Endothelial cell of hepatic sinusoid (primary cell): ENCODE measurements at regions not wholly inside any gene's neighbourhood (a gene's known extent, or its start where the extent isn't known, plus 50 kb on each side); places are given as distances from the start of the nearest gene placed in this dataset.
"Not testable (repeated sequence)": the region's sequence is repeated elsewhere in the genome, so short reads cannot be mapped to it uniquely, and the experiment has no call there.

Experiments used
- in situ Hi-C: cut with HindIII; loops from 2 replicates; pipeline ENCODE4 v1.10.0; 2017; ENCODE audit warnings: low sequenced_read_pairs

DNA sequence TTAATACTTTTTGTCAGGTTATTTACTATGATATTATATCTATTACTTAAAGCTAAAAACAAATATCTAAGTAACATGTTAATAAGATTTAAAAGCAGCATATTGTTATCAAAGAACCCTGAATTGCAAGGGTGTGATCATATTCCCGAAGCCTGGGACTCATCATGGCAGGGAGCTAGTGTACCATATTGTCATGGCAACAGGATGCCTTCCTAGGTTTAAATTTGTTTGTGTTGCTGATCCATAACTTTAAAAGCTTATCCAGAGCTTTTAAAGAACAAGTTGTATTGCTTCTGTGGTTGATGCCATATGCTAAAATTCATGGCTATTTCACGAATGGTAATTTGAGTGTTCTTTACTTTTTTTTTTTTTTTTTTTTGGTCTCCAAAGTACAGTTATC lies 500.5 kb downstream of the NAV3 start:
- in situ Hi-C loops = loop anchor here (5.0 kb wide), 1 partner anchor 64 kb away; no protein-coding TSS in a partner anchor

DNA sequence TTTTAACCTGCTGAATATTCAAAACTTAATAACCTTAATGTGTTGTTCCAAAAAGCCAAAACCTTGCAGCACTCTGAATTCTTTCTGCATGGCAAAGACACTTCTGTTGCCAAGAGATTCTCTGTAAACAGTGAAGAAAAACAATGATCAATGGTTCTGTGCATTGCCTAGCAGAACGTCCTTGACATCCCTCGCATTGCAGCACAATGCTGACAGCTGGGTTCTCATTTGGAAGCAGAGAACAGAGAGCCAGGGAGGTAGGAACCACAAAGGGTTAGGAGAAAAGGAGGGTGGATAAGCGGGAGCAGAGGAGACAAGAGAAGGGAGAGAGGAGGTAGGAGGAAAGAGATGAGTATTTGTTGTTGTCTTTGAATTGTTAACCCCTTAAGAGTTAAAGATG lies 501.1 kb downstream of the NAV3 start:
- in situ Hi-C loops = loop anchor here (5.0 kb wide), 1 partner anchor 64 kb away; no protein-coding TSS in a partner anchor

DNA sequence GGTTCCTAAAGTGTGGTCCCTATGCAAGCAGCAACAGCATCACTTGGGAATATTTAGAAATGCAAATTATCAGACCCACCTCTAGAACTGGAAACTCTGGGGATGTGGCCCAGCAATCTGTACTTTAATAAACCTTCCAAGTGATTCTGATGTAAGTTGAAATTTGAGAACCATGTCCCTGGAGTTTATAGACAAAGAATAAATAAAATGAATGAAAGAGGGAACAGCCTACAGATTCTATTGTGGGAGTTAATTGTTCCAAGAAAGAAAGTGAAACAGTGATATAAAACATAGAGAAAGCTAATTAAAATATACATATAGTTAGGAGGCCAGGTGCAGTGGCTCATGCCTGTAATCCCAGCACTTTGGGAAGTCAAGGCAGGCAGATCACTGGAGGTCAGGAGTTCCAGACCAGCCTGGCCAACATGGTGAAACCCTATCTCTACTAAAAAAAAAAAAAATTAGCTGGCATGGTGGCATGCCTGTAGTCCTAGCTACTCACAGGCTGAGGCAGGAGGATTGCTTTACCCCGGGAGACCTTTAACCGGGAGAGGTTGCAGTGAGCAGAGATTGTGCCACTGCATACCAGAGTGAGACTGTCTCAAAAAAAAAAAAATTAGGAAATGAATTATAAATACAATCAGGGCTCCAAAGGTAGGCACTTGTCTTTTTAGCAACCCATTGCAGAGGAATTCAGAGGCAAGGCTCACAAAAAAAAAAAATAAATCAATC lies 507.5 kb downstream of the NAV3 start:
- in situ Hi-C loops = no loop called here

DNA sequence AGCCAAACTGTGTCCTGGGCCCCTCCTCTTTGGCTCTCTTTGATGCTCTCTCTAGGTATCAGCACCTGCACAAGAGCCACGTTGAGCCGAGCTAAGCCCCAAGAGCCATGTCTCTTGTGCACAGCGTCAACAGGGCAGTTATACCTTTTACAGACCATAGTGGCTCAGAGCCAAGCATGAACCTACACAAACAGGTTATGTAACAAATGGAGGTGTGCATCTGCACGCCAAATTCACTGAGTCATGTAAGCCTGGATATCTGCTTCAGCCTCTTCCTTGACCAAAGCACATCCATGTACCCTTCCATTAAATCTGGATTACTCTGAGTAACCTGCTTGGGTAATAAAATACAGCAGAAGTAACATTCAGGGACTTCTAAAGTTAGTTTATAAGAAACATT lies 509.7 kb downstream of the NAV3 start:
- in situ Hi-C loops = no loop called here

DNA sequence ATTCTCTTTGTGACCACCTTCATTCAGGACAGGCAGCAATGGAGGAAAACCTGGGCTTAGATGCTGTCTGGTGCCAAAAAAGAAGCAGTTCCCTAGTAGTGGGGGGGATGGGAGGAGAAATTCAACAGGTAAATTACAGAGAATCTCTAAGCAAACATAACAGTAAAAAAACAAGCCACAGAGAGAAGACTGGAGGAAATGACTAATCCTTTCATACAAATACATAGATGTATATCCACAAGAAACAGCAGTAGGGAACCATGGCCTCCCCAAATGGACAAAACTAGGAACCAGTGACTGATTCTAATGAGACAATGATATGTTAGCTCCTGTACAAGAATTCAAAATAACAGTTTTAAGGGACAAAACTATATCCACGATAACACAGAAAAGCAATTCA lies 513.0 kb downstream of the NAV3 start:
- in situ Hi-C loops = no loop called here

DNA sequence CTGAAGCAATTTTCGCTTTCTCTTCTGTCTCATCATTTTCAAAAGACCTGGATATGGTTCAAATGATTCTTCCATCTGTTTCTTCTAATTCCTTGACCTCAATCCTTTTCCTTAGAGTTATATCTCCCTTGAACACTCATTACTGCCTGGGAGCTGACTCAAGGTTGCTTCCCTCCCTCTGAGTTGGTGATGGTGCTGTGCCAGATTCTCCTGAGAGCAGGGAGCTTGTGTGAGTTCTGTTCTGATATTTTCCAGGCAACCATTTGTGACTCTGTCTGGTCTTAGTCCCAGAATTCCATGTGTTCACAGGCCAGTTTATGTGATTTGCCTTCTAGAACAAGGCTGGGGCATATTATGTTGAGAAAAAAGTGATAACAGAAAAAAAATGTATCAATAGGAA lies 505.1 kb upstream of the SYT1 start:
- in situ Hi-C loops = no loop called here

DNA sequence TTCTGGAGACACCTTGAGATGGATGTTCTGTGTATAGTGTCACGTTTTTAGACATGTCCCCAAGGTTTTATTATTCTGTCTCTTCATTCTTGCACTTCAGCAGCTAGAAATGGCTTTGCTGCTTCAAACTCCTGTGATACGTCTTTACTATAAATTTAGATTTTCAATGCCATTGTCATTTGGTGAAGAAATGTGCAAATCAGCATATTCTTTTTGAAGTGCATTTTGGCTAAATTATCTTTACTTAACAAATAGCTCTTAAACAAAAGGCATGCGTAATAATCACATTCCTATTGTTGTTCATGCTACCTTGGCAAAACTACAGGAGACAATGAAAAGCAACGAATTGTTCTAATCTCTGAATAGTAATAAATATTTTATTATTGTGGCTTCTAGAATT lies 502.9 kb upstream of the SYT1 start:
- in situ Hi-C loops = no loop called here

DNA sequence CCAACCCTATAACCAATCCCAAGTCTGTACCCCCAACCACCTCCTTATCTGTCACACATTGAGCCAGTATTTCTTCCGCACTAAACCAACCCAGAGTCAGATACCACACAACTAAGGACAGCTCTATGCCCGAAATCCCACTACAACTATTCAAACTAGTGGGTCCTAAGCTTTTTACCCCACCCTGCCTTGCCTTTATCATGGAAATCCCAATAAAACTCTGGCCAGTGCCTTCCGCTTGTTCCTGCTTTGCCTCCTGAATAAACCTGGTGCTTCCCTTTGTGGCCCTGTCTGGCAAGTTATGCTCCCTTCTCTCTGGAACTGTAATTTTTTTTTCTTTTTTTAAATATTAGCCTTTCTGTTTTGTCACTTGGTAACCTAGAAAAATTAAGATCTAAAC lies 493.3 kb upstream of the SYT1 start:
- in situ Hi-C loops = no loop called here

DNA sequence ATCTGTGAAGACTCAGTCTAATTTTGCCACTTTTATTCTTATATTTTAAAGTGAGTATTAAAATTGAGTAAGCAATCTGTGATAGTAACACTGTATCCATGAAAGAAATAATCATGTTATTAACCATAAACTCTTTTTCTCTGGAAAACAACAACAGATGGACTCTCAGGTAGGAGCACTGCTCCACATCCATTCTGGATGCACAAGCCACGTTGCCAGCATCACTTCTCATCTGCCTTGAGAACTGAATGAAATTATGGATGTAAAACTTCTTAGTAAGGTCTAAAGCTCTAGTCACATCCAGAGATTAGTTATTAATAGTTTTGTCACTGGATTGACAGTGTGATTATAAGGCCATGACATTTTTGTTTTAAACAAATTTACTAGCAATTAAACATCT lies 489.1 kb upstream of the SYT1 start:
- in situ Hi-C loops = no loop called here

DNA sequence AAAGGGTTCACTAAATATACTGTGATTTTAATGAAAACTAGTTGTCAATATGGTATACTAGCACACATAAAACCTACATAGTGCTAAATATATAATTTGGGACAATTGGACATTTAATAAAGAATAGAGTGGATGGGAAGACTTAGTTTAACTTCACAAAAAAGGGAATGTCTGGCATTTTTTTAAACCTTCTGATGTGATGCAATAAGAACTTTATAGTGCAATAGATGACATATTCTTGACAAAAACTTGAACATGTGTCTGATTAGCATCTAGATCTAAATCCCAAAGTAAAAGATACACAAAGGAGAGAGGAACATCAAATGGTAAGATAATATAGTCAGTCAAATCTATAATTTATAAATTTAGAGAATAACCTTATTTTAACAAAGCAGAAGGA lies 488.3 kb upstream of the SYT1 start:
- in situ Hi-C loops = no loop called here

DNA sequence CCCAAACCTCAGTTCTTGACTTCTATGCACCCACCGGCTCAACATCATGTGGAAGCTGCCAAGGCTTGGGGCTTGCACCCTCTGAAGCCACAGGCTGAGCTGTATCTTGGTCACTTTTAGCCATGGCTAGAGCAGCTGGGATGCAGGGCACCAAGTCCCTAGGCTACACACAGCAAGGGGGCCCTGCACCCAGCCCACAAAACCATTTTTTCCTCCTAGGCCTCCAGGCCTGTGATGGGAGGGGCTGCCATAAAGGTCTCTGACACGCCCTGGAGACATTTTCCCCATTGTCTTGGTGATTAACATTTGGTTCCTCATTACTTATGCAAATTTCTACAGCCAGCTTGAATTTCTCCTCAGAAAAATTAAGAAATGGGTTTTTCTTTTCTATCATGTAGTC lies 485.5 kb upstream of the SYT1 start:
- in situ Hi-C loops = not testable (repeated sequence)

DNA sequence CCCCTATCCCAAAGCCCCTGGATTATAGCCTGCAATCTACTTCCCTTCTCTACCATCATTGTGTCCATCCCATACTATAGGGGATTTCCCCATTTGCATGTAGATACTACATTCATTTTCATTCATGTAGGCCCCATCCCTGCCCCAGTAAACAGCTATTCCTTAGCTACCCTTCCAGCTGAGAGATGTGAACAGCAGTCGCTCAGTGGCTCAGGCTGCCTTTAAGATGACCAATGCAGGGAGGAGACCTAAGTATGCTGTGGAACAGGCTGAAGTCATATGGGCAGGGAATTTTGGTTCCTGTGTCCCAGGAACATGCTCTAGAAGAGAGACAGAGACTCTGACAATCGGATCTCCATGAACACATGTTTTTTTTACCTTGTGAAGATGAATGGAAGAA lies 481.2 kb upstream of the SYT1 start:
- in situ Hi-C loops = no loop called here

DNA sequence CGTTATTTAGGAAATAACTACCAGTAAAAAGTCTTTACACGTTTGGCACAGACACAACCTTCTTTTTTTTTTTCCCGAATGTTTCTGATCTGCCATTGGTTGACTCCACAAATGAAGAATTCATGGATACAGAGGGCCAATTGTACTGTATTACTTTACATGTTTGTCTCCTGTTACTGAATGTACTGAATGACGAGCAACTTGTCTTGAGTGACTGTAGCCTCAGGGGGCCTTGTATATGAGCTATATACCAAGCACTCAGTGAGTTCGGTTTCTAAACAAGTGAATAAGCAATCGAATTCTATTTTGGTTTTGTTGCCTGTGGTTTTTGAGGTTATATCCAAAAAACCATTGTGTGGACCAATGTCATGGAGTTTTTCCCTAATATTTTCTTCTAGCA lies 480.0 kb upstream of the SYT1 start:
- in situ Hi-C loops = no loop called here

DNA sequence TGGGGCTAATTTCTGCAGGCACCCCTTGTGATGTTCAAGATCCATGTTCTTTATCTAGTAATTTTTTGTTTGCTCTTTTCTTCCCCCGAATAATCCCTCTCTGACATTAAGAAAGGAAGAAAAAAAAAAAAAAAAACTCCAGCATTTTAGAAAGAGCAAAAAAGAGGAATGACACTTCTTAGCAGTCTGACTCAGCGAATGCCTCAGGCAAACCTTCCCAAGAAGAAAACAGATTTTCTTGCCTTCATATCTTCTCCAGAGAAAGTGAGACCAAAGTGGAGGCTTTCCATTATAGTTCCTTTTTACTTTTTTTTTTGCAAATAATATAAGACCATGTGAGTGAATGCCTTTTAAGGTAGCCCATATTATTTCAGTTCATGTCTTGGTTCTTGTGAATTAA lies 479.0 kb upstream of the SYT1 start:
- in situ Hi-C loops = no loop called here

DNA sequence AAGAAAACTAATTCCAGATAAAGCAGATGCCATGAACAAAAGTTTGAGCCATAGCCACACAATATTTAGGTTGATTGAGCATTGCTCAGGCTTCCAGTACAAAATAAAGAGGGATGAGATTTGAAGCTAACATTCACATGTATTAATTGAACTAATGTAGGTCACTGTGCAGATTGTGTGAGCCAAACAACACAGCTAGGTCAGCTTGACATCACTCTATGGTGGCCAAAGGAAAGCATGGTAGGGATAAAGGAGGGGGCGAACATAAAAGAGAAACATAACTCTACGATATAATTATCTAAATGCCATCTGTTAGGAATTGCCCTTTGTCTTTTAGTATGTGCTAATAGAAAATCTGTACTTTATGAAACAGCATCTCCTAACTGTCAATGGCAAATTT lies 477.7 kb upstream of the SYT1 start:
- in situ Hi-C loops = no loop called here

DNA sequence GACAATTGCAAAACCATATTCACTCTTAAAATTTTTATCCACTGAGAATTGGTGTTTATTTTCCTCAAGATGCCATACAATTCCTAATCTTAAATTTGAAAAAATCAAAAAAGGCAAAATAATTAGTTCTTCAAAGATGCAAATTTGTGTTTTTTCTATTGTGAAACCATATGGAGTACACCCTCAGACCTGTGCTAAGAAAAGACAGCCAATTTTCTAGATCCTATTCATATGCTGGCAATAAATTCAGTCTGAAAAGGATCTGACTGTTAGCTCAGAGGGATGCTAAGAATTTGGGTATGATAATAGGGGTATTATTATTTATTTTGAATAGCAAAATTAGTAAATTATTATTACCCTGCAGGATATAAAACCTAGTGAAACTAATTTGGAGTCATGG lies 476.9 kb upstream of the SYT1 start:
- in situ Hi-C loops = no loop called here

DNA sequence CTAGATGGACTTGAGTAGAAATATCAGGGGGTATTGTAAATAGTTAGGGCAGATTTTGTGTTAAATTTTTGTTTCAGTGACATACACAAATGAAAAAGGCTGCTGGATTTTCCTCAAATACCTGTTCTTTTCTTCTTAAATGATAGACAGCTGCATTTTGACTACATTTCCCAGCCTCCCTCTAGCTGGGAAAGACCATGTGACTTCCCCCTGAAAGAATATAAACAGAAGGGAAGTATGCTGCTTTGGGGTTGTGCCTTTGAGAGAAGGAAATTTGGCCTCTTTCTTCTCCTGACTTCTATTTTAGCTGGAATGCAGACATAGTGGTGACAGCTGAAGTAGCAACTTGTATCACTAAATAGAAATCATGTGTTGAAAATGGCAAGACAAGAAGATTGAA lies 476.1 kb upstream of the SYT1 start:
- in situ Hi-C loops = no loop called here

DNA sequence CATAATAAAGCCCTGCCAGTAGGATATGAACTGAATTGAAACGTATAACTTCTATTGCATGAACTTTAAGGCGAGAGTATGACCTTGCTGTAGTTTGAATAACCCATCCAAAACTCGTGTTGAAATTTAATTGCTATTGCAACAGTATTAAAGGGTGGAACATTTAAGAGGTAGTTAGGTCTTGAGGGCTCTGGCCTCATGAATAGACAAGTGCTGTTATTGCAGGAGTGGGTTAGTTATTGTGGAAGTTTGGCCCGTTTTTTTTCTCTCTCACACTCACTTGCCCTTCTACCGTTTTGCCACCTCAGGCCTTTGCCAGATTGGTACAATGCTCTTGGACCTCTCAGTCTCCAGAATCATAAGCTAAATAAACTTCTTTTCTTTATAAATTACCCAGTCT lies 473.7 kb upstream of the SYT1 start:
- in situ Hi-C loops = no loop called here

DNA sequence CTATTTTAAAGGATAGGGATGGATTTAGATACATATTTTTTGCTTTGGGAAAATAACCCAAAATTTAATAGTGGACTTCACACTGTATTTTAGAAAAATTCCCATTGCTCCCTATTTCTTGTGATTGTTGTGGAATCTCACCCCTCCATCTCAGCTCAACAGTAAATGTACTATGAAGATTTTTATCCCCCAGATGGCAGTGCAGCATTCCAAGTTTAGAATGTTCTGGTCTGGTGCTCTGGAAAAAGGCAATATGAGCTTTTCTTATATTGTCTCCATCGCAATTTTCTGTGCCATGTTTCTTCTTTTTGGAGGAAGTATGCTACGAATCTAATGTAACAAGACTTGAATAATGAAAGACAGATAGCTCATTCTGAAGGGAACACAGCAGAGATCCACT lies 471.7 kb upstream of the SYT1 start:
- in situ Hi-C loops = no loop called here

DNA sequence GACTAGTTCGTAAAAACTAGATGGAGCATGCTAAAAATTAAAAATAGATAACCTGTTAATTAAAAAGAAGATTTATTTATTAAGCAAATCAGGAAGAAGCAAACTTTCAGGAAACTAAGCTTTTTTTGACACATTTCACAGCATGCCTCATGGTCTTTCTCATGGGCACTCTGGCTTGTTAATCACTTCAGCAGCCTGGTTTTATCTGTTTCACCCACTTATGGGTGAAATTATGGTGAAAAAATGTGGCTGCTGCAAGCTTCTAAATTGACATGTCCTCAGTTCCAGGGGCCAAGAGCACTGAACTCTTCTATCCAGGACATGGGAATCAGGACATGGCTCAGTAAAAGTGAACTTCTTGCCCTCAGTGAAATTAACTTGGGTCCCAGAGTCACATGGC lies 468.6 kb upstream of the SYT1 start:
- in situ Hi-C loops = no loop called here

DNA sequence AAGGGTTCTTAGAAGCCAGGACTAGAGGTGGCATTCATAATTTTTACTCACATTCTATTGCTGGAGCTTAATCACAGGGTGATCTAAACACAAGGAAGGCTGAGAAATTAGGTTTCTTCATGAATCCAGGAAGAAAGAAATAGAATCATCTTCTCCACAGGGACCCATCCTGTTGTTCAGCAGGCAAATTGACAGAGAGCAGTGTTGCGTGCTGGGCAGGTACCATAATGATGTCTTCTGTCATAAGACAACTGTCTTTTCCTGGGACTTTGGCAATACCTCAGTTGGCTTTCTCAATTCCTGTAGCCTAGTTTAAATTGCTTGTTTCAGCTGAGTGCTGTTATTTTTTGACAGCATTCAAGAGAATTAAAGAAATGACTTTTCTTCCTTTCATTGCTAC lies 468.0 kb upstream of the SYT1 start:
- in situ Hi-C loops = no loop called here

DNA sequence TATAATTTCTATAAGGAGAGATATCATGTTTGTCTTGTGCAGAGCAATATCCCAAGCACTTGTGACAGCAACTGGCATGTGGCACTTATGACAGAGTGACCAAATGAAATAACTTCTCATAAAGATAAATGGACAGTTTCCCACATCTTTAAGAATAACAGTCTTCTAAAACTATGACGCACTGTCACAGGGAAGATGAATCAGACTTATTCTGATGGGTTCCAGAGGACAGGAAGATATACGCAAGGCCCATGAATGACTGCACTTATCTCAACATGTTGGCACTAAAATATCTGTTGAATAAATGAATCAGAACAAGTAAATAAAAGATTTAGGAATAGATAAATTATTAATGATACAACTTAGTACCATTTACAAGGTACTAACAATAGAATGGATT lies 465.8 kb upstream of the SYT1 start:
- in situ Hi-C loops = no loop called here

DNA sequence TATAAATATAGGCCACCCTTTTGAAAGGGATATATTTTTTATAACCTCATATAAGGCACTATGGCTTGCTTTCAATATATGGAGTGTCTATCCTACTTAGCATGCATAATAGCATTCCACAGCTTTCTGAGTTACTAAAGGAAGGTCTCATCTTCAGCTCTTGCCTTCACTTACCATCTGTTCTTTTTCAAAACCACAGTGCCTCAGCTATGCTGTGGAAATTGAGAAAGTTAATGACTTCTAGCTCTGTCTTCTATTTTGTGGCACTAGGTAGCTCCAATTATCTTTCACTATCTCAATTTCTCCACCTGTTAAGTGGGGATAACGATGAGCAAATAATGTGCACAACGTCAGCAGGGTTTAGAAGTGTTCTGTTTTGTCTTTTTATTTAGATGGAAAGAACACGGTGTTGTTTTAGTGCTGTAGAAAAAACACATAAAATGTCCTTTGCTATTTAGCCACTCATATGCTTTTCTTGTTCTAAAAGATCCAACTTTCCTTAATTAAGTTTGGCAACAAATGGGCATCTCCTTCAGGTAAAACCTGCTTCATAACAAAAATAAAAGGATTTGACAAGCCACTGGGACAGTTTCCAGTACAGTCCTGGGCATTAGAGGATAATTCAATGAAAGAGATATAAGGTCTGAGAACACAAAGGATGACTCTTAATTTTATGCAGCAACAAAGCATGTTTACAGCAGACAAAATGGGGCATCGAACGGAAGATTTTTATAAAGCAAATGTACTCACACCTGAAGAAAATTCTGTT lies 462.0 kb upstream of the SYT1 start:
- in situ Hi-C loops = no loop called here
